ENCODE measurements at regions not wholly inside any gene's neighbourhood (a gene's known extent, or its start where the extent isn't known, plus 50 kb on each side); places are given as distances from the start of the nearest gene placed in this dataset.

- no peak overlapping the region for H3K4me3 ChIP-seq
- no peak overlapping the region for H3K27ac ChIP-seq (ENCODE audit: low read depth in 1 of 2, low read length in 1 of 2)
- 92 to 95% methylated on average over 4 of the region's 4 CpGs for WGBS, 2 donors
- TF ChIP-seq CTCF (IDR thresholded peaks at IDR 0.05; ENCODE audit: control extremely low read depth, extremely low read depth) = no peak
- H3K36me3 ChIP-seq (ENCODE audit: control insufficient read depth in 4 of 4, insufficient read depth in 4 of 4, low read length in 4 of 4) = no peaks in the 10 kb centered on the region
- no peak overlapping the region for H3K9ac ChIP-seq (ENCODE audit: insufficient read depth in 1 of 2, low read length in 2 of 2)
- peaks cover 0 to 2% (median 0%) of the 10 kb centered on the region in 5 donors for H3K4me1 ChIP-seq (ENCODE audit: control insufficient read depth in 5 of 5, insufficient read depth in 5 of 5, low read length in 5 of 5)
- no peak for DNase-seq
- H3K27me3 ChIP-seq (ENCODE audit: control insufficient read depth in 3 of 3, insufficient read depth in 3 of 3, low read length in 2 of 3) = no peaks in the 10 kb centered on the region
- peaks cover 0 to 3% (median 0%) of the 10 kb centered on the region in 4 donors for H3K9me3 ChIP-seq (ENCODE audit: control insufficient read depth in 4 of 4, insufficient read depth in 3 of 4, low read length in 3 of 4)
- ATAC-seq (ENCODE audit: insufficient read depth, low FRiP score) = no peak
Observed at GRCh38 chr14:56351861-56352260, 227.7 kb upstream of the TMEM260 start.

- no peaks in the 10 kb centered on the region for H3K36me3 ChIP-seq (ENCODE audit: control insufficient read depth in 4 of 4, insufficient read depth in 4 of 4, low read length in 4 of 4)
- no peak overlapping the region for H3K4me3 ChIP-seq
- 91 to 94% methylated on average over 2 of the region's 2 CpGs for WGBS, 2 donors
- H3K9me3 ChIP-seq (ENCODE audit: control insufficient read depth in 4 of 4, insufficient read depth in 3 of 4, low read length in 3 of 4) = peaks cover 0 to 3% (median 0%) of the 10 kb centered on the region in 4 donors
- H3K27me3 ChIP-seq (ENCODE audit: control insufficient read depth in 3 of 3, insufficient read depth in 3 of 3, low read length in 2 of 3) = no peaks in the 10 kb centered on the region
- DNase-seq (no peak), ATAC-seq (ENCODE audit: insufficient read depth, low FRiP score) (no peak)
- no peak for TF ChIP-seq CTCF (IDR thresholded peaks at IDR 0.05; ENCODE audit: control extremely low read depth, extremely low read depth)
- peaks cover 0 to 9% (median 0%) of the 10 kb centered on the region in 5 donors for H3K4me1 ChIP-seq (ENCODE audit: control insufficient read depth in 5 of 5, insufficient read depth in 5 of 5, low read length in 5 of 5)
- no peak overlapping the region for H3K9ac ChIP-seq (ENCODE audit: insufficient read depth in 1 of 2, low read length in 2 of 2)
- H3K27ac ChIP-seq (ENCODE audit: low read depth in 1 of 2, low read length in 1 of 2) = no peak overlapping the region
Observed at GRCh38 chr14:56352999-56353398, 226.6 kb upstream of the TMEM260 start.

GRCh38 chr14:56357428-56357827 is 222.2 kb upstream of the TMEM260 start:
- DNase-seq (peak in 2 of 3 donors; percentile 56 to 67), ATAC-seq (ENCODE audit: insufficient read depth, low FRiP score) (no peak)
- WGBS, 2 donors = 73 to 77% methylated on average over 9 of the region's 9 CpGs
- no peak overlapping the region for H3K9ac ChIP-seq (ENCODE audit: insufficient read depth in 1 of 2, low read length in 2 of 2)
- H3K27me3 ChIP-seq (ENCODE audit: control insufficient read depth in 3 of 3, insufficient read depth in 3 of 3, low read length in 2 of 3) = no peaks in the 10 kb centered on the region
- no peak overlapping the region for H3K4me3 ChIP-seq
- H3K36me3 ChIP-seq (ENCODE audit: control insufficient read depth in 4 of 4, insufficient read depth in 4 of 4, low read length in 4 of 4) = no peaks in the 10 kb centered on the region
- H3K27ac ChIP-seq (ENCODE audit: low read depth in 1 of 2, low read length in 1 of 2) = no peak overlapping the region
- H3K4me1 ChIP-seq (ENCODE audit: control insufficient read depth in 5 of 5, insufficient read depth in 5 of 5, low read length in 5 of 5) = peaks cover 0 to 18% (median 2%) of the 10 kb centered on the region in 5 donors
- no peaks in the 10 kb centered on the region for H3K9me3 ChIP-seq (ENCODE audit: control insufficient read depth in 4 of 4, insufficient read depth in 3 of 4, low read length in 3 of 4)
- TF ChIP-seq CTCF (IDR thresholded peaks at IDR 0.05; ENCODE audit: control extremely low read depth, extremely low read depth) = no peak

GRCh38 chr14:56358275-56358674 is 221.3 kb upstream of the TMEM260 start:
- ATAC-seq (ENCODE audit: insufficient read depth, low FRiP score) = no peak
- Histone ChIP-seq H3K36me3 (ENCODE audit: control insufficient read depth in 4 of 4, insufficient read depth in 4 of 4, low read length in 4 of 4) (no peaks in the 10 kb centered on the region), H3K9me3 (ENCODE audit: control insufficient read depth in 4 of 4, insufficient read depth in 3 of 4, low read length in 3 of 4) (no peaks in the 10 kb centered on the region), H3K4me3 (no peak overlapping the region), H3K27me3 (ENCODE audit: control insufficient read depth in 3 of 3, insufficient read depth in 3 of 3, low read length in 2 of 3) (no peaks in the 10 kb centered on the region), H3K27ac (ENCODE audit: low read depth in 1 of 2, low read length in 1 of 2) (no peak overlapping the region), H3K9ac (ENCODE audit: insufficient read depth in 1 of 2, low read length in 2 of 2) (no peak overlapping the region), H3K4me1 (ENCODE audit: control insufficient read depth in 5 of 5, insufficient read depth in 5 of 5, low read length in 5 of 5) (peaks cover 0 to 18% (median 2%) of the 10 kb centered on the region in 5 donors)
- DNase-seq = no peak
- TF ChIP-seq CTCF (IDR thresholded peaks at IDR 0.05; ENCODE audit: control extremely low read depth, extremely low read depth) = no peak
- 67 to 70% methylated on average over 2 of the region's 2 CpGs for WGBS, 2 donors
